H9 (cell line): ENCODE measurements at regions not wholly inside any gene's neighbourhood (a gene's known extent, or its start where the extent isn't known, plus 50 kb on each side); places are given as distances from the start of the nearest gene placed in this dataset.

Experiments
- DNase-seq: peaks from one replicate; pipeline ENCODE4 v3.0.0-alpha.2; 2017
- H2AFZ ChIP-seq: one replicate; pipeline ENCODE4 v1.6.1; 2013; ENCODE audit warnings: mild to moderate bottlenecking, low read length, control low read depth, moderate library complexity
- H2AK5ac ChIP-seq: 2 replicates; pipeline ENCODE4 v1.6.1; 2013; ENCODE audit warnings: low read length, control low read depth, mixed read lengths; ENCODE audit not compliant: insufficient read length
- H2BK120ac ChIP-seq: one replicate; pipeline ENCODE4 v1.6.1; 2013; ENCODE audit warnings: low read depth, mild to moderate bottlenecking, low read length, control low read depth, inconsistent platforms; ENCODE audit not compliant: poor library complexity, severe bottlenecking
- H2BK12ac ChIP-seq: 2 replicates; pipeline ENCODE4 v1.6.1; 2013; ENCODE audit warnings: low read length, control low read depth, mixed read lengths, low read depth; ENCODE audit not compliant: insufficient read length
- H2BK15ac ChIP-seq: 2 replicates; pipeline ENCODE4 v1.6.1; 2013; ENCODE audit warnings: low read depth, low read length, control low read depth
- H2BK20ac ChIP-seq: one replicate; pipeline ENCODE4 v1.6.1; 2013; ENCODE audit warnings: low read depth, mild to moderate bottlenecking, low read length, control low read depth, inconsistent platforms; ENCODE audit not compliant: poor library complexity, severe bottlenecking
- H2BK5ac ChIP-seq: 2 replicates; pipeline ENCODE4 v1.6.1; 2013; ENCODE audit warnings: low read length, control low read depth, mixed read lengths; ENCODE audit not compliant: insufficient read length
- H3K14ac ChIP-seq: 2 replicates; pipeline ENCODE4 v1.6.1; 2013; ENCODE audit warnings: low read length, control low read depth; ENCODE audit not compliant: insufficient read depth
- H3K18ac ChIP-seq: 2 replicates; pipeline ENCODE4 v1.6.1; 2013; ENCODE audit warnings: low read depth, mild to moderate bottlenecking, mixed read lengths, low read length, control low read depth; ENCODE audit not compliant: insufficient read length
- H3K23ac ChIP-seq: 2 replicates; pipeline ENCODE4 v1.6.1; 2013; ENCODE audit warnings: low read length, control low read depth, mixed read lengths, low read depth; ENCODE audit not compliant: insufficient read length
- H3K23me2 ChIP-seq: 2 replicates; pipeline ENCODE4 v1.6.1; 2013; ENCODE audit warnings: low read depth, mild to moderate bottlenecking, mixed read lengths, low read length, control low read depth; ENCODE audit not compliant: insufficient read length, poor library complexity, severe bottlenecking
- H3K27ac ChIP-seq: 2 replicates; pipeline ENCODE4 v1.5.1; 2013; ENCODE audit warnings: low read length, control low read depth, mixed read lengths, low read depth; ENCODE audit not compliant: insufficient read length
- H3K27me3 ChIP-seq: 2 replicates; pipeline ENCODE4 v1.6.1; 2013; ENCODE audit warnings: low read length, control low read depth, inconsistent platforms; ENCODE audit not compliant: insufficient read depth
- H3K4ac ChIP-seq: 2 replicates; pipeline ENCODE4 v1.6.1; 2013; ENCODE audit warnings: low read depth, mild to moderate bottlenecking, control low read depth, inconsistent platforms, low read length, moderate library complexity
- H3K4me1 ChIP-seq: 2 replicates; pipeline ENCODE4 v1.6.1; 2013; ENCODE audit warnings: low read length, control low read depth, inconsistent platforms; ENCODE audit not compliant: insufficient read depth
- H3K4me2 ChIP-seq: 2 replicates; pipeline ENCODE4 v1.6.1; 2013; ENCODE audit warnings: low read length, control low read depth, mixed read lengths; ENCODE audit not compliant: insufficient read length, insufficient read depth
- H3K56ac ChIP-seq: 2 replicates; pipeline ENCODE4 v1.6.1; 2013; ENCODE audit warnings: low read depth, mild to moderate bottlenecking, mixed read lengths, low read length, control low read depth; ENCODE audit not compliant: insufficient read length
- H3K79me1 ChIP-seq: 2 replicates; pipeline ENCODE4 v1.6.1; 2013; ENCODE audit warnings: low read depth, mild to moderate bottlenecking, moderate library complexity, low read length, control low read depth, inconsistent platforms; ENCODE audit not compliant: insufficient read depth, poor library complexity, severe bottlenecking
- H3K79me2 ChIP-seq: 2 replicates; pipeline ENCODE4 v1.6.1; 2013; ENCODE audit warnings: low read length, control low read depth, inconsistent platforms; ENCODE audit not compliant: insufficient read depth
- H3K9ac ChIP-seq: 2 replicates; pipeline ENCODE4 v1.6.1; 2013; ENCODE audit warnings: low read length, control low read depth, mixed read lengths; ENCODE audit not compliant: insufficient read length; ENCODE audit errors: extremely low read depth
- H3K9me3 ChIP-seq: one replicate; pipeline ENCODE4 v1.6.1; 2013; ENCODE audit warnings: low read depth, low read length, inconsistent platforms; ENCODE audit not compliant: control insufficient read depth
- H3T11ph ChIP-seq: one replicate; pipeline ENCODE4 v1.6.1; 2013; ENCODE audit warnings: mild to moderate bottlenecking, low read length, control low read depth, inconsistent platforms
- H4K20me1 ChIP-seq: one replicate; pipeline ENCODE4 v1.6.1; 2013; ENCODE audit not compliant: control insufficient read depth, insufficient read length, insufficient read depth
- H4K5ac ChIP-seq: 2 replicates; pipeline ENCODE4 v1.6.1; 2013; ENCODE audit warnings: low read depth, mild to moderate bottlenecking, mixed read lengths, low read length, control low read depth; ENCODE audit not compliant: insufficient read length
- H4K8ac ChIP-seq: replicated peaks from 2 replicates; pipeline ENCODE4 v1.6.1; 2013; ENCODE audit warnings: low read length, control low read depth, mixed read lengths, low read depth; ENCODE audit not compliant: insufficient read length
- H4K91ac ChIP-seq: 2 replicates; pipeline ENCODE4 v1.6.1; 2013; ENCODE audit warnings: low read depth, mild to moderate bottlenecking, moderate library complexity, mixed read lengths, low read length, control low read depth; ENCODE audit not compliant: insufficient read length
- H3K27ac Mint-ChIP-seq, 3 experiments: 2 replicates in 2 of 3; 3 replicates in 1 of 3; pipeline ENCODE4 v1.8.0; 2020 to 2021; ENCODE audit warnings: mixed read lengths in 3 of 3, mild to moderate bottlenecking in 1 of 3, moderate library complexity in 1 of 3
- H3K27me3 Mint-ChIP-seq: 2 replicates; pipeline ENCODE4 v1.8.0; 2021; ENCODE audit warnings: low read depth, mild to moderate bottlenecking, moderate library complexity, mixed read lengths
- H3K36me3 Mint-ChIP-seq, 3 experiments: 2 replicates in 2 of 3; 3 replicates in 1 of 3; pipeline ENCODE4 v1.8.0; 2020 to 2021; ENCODE audit warnings: low read depth in 3 of 3, mixed read lengths in 3 of 3; ENCODE audit not compliant: insufficient read depth in 1 of 3
- H3K4me1 Mint-ChIP-seq, 2 experiments: 2 replicates each; pipeline ENCODE4 v1.8.0; 2020; ENCODE audit warnings: mixed read lengths in 2 of 2
- H3K4me3 Mint-ChIP-seq, 2 experiments: 2 replicates in 1 of 2; 3 replicates in 1 of 2; pipeline ENCODE4 v1.8.0; 2020 to 2021; ENCODE audit warnings: mild to moderate bottlenecking in 2 of 2, mixed read lengths in 2 of 2, moderate library complexity in 1 of 2
- H3K9me3 Mint-ChIP-seq, 2 experiments: 2 replicates in 1 of 2; 3 replicates in 1 of 2; pipeline ENCODE4 v1.8.0; 2020; ENCODE audit warnings: mild to moderate bottlenecking in 2 of 2, mixed read lengths in 2 of 2, moderate library complexity in 1 of 2
- WGBS: extraction: QIAGEN DNeasy Blood & Tissue Kit; methylation state at CpG from one replicate; pipeline ENCODE4 v1.1.7; 2013; ENCODE audit warnings: missing lambda C conversion rate, low lambda C conversion rate, mixed read lengths; ENCODE audit not compliant: insufficient read length; ENCODE audit errors: extremely low coverage; 5-methylcytosine and 5-hydroxymethylcytosine counted together
- TF ChIP-seq, protein P1 (sequence below): fragments of 200-600 bp; sonication (generic); conservative IDR thresholded peaks from 3 replicates; pipeline ENCODE4 v1.8.0; 2021; ENCODE audit warnings: antibody characterized with exemption, mild to moderate bottlenecking

DNA sequence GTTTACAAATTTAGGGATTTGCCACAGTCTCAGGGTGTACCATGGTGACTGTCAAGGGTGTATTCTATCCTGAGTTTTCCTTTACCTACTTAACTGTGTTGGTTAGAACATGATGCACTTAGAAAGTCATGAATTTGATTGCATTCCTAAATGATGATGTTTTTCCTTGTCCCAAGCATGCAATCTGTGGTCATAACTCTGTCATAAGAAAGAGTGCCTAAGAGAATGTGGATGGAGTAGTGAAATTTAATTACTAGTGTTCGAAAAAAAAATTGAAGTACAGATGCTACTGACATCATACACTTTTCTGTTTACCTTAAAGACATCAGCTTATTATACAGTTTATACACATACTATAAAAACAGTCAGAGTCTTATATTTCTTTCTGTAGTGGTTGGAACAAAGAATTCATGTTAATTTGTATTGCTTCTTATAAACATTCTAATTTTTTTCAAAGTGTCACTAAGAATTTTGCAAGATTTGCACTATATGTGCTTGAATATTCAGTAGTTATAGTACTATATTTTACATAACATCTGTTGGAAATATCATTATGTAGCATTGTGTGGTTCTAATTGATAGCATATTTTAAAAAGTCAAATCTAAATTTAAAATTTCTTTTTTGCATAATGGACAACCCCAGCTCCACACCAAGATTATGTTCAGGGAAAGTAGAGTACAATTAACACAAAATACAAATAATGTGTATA, 231.3 kb upstream of the KCNMB2 start:
- Histone ChIP-seq H3K4me2 (no peak overlapping the region), H3K23me2 (no peaks in the 10 kb centered on the region), H3K9ac (no peak overlapping the region), H3T11ph (no peak overlapping the region), H4K8ac (no peak overlapping the region), H3K4me1 (no peaks in the 10 kb centered on the region), H2BK12ac (no peak overlapping the region), H4K20me1 (no peaks in the 10 kb centered on the region), H2AFZ (no peak overlapping the region), H2BK5ac (no peak overlapping the region), H3K79me1 (no peaks in the 10 kb centered on the region), H3K23ac (no peak overlapping the region), H2BK20ac (no peak overlapping the region), H3K79me2 (no peaks in the 10 kb centered on the region), H3K14ac (no peak overlapping the region), H3K27ac (no peak overlapping the region), H2BK15ac (no peak overlapping the region), H2BK120ac (no peak overlapping the region), H4K91ac (no peak overlapping the region), H3K9me3 (no peaks in the 10 kb centered on the region), H3K27me3 (no peaks in the 10 kb centered on the region), H3K18ac (no peak overlapping the region), H3K4ac (no peak overlapping the region), H3K56ac (no peak overlapping the region), H2AK5ac (no peak overlapping the region), H4K5ac (no peak overlapping the region)
- Mint-ChIP-seq H3K36me3 (no peaks in the 10 kb centered on the region), H3K27me3 (no peaks in the 10 kb centered on the region), H3K9me3 (no peaks in the 10 kb centered on the region), H3K4me3 (no peak overlapping the region), H3K27ac (no peak overlapping the region), H3K4me1 (peaks cover 5% of the 10 kb centered on the region in 2 experiments)
- TF ChIP-seq, protein P1, sequence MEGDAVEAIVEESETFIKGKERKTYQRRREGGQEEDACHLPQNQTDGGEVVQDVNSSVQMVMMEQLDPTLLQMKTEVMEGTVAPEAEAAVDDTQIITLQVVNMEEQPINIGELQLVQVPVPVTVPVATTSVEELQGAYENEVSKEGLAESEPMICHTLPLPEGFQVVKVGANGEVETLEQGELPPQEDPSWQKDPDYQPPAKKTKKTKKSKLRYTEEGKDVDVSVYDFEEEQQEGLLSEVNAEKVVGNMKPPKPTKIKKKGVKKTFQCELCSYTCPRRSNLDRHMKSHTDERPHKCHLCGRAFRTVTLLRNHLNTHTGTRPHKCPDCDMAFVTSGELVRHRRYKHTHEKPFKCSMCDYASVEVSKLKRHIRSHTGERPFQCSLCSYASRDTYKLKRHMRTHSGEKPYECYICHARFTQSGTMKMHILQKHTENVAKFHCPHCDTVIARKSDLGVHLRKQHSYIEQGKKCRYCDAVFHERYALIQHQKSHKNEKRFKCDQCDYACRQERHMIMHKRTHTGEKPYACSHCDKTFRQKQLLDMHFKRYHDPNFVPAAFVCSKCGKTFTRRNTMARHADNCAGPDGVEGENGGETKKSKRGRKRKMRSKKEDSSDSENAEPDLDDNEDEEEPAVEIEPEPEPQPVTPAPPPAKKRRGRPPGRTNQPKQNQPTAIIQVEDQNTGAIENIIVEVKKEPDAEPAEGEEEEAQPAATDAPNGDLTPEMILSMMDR: no peak
- WGBS: no CpG with 5 or more reads among the region's 1 CpG
- DNase-seq: no peak
